ENCODE measurements at regions not wholly inside any gene's neighbourhood (a gene's known extent, or its start where the extent isn't known, plus 50 kb on each side); places are given as distances from the start of the nearest gene placed in this dataset.

DNA sequence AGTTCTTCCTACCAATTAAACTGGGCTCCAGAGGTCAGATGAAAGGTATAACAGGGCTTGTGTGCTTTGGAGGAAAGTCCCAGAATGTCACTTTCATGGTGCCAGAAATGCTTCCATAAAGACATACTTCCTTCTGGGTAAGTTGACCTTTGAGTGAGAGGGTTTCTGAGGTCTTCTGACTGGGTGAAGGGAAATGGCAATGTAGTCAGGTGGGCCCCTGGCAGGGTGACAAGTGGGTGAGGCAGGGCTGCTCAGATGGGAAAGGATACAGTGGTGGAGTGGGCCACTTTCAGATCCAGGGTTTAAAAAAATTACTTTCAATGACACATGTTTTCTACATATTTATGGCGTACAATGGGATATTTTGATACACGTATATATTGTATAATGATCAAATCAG is 136.5 kb upstream of the PITX1 start:
- TF ChIP-seq ZNF3 (CRISPR knock-in tag; IDR thresholded peaks at IDR 0.05) (no peak), MAZ (IDR thresholded peaks at IDR 0.05; ENCODE audit: borderline replicate concordance, low read depth, low read length) (no peak), MAZ (CRISPR knock-in tag; IDR thresholded peaks at IDR 0.05; ENCODE audit: low read depth) (no peak), ZNF530 (CRISPR knock-in tag; IDR thresholded peaks at IDR 0.05; ENCODE audit: low read depth) (no peak), NFKBIZ (CRISPR knock-in tag; IDR thresholded peaks at IDR 0.05) (no peak)
- TF ChIP-seq, protein P1, sequence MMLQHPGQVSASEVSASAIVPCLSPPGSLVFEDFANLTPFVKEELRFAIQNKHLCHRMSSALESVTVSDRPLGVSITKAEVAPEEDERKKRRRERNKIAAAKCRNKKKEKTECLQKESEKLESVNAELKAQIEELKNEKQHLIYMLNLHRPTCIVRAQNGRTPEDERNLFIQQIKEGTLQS (CRISPR knock-in tag; IDR thresholded peaks at IDR 0.05): no peak
- TF ChIP-seq, protein P2, sequence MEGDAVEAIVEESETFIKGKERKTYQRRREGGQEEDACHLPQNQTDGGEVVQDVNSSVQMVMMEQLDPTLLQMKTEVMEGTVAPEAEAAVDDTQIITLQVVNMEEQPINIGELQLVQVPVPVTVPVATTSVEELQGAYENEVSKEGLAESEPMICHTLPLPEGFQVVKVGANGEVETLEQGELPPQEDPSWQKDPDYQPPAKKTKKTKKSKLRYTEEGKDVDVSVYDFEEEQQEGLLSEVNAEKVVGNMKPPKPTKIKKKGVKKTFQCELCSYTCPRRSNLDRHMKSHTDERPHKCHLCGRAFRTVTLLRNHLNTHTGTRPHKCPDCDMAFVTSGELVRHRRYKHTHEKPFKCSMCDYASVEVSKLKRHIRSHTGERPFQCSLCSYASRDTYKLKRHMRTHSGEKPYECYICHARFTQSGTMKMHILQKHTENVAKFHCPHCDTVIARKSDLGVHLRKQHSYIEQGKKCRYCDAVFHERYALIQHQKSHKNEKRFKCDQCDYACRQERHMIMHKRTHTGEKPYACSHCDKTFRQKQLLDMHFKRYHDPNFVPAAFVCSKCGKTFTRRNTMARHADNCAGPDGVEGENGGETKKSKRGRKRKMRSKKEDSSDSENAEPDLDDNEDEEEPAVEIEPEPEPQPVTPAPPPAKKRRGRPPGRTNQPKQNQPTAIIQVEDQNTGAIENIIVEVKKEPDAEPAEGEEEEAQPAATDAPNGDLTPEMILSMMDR (CRISPR knock-in tag; IDR thresholded peaks at IDR 0.05): no peak

Data from HepG2 (cell line).